T-cell (primary cell): ENCODE measurements at regions not wholly inside any gene's neighbourhood (a gene's known extent, or its start where the extent isn't known, plus 50 kb on each side); places are given as distances from the start of the nearest gene placed in this dataset.

Source experiments
- ATAC-seq, 4 experiments: fragments of 200-7000 bp in 3 of 4; fragments of 150-1000 bp in 1 of 4; cut with Tn5 transposase; replicated peaks in 1 of 4; 1 replicate in 3 of 4; 2 replicates in 1 of 4; pipeline ENCODE4 v1.10.0; 2021; ENCODE audit warnings: moderate library complexity in 3 of 4, mild to moderate bottlenecking in 2 of 4, moderate number of reproducible peaks in 1 of 4
- CTCF ChIA-PET, 2 donors: fragments of 300-600 bp; sonication (Branson Sonifier 250); formaldehyde crosslinking; loops; one replicate each; lab custom pipeline; 2022; ENCODE audit warnings: antibody characterized with exemption in 2 of 2; lab: Charles Lee
- POLR2A ChIA-PET, 2 donors: fragments of 300-600 bp; sonication (Branson Sonifier 250); formaldehyde crosslinking; loops; one replicate each; lab custom pipeline; 2022; ENCODE audit warnings: antibody characterized with exemption in 2 of 2; lab: Charles Lee
- DNase-seq, 35 experiments: peaks; one replicate each; pipeline versions ENCODE4 v3.0.0 to v3.0.0-alpha.2; 2013 to 2023
- H3K27ac ChIP-seq: one replicate; pipeline ENCODE4 v1.5.1; 2013; ENCODE audit warnings: low read length
- H3K27me3 ChIP-seq, 2 experiments: replicated peaks in 1 of 2; 1 replicate in 1 of 2; 2 replicates in 1 of 2; pipeline versions ENCODE4 v1.6.1 to v1.7.0; 2013; ENCODE audit warnings: low read length in 1 of 2, mixed read lengths in 1 of 2; ENCODE audit not compliant: control insufficient read depth in 2 of 2, insufficient read depth in 2 of 2; ENCODE audit errors: extremely low read depth in 1 of 2
- H3K36me3 ChIP-seq, 2 donors: 1 replicate in 1 of 2; 2 replicates in 1 of 2; pipeline versions ENCODE4 v1.6.1 to v1.7.0; 2013; ENCODE audit warnings: low read length in 1 of 2; ENCODE audit not compliant: control insufficient read depth in 2 of 2, insufficient read depth in 1 of 2; ENCODE audit errors: extremely low read depth in 1 of 2
- H3K4me1 ChIP-seq, 2 experiments: 1 replicate in 1 of 2; 2 replicates in 1 of 2; pipeline versions ENCODE4 v1.6.1 to v1.7.0; 2013; ENCODE audit warnings: low read length in 2 of 2, mixed read lengths in 1 of 2; ENCODE audit not compliant: insufficient read depth in 2 of 2, control insufficient read depth in 1 of 2; ENCODE audit errors: extremely low read depth in 1 of 2
- H3K4me3 ChIP-seq, 2 donors: 1 replicate in 1 of 2; 2 replicates in 1 of 2; pipeline versions ENCODE4 v1.5.1 to v1.7.0; 2013; ENCODE audit warnings: mild to moderate bottlenecking in 2 of 2, low read length in 1 of 2, moderate library complexity in 1 of 2; ENCODE audit not compliant: control insufficient read depth in 1 of 2; ENCODE audit errors: extremely low read depth in 1 of 2
- H3K9me3 ChIP-seq: 2 replicates; pipeline ENCODE4 v1.7.0; 2013
- H3K27ac Mint-ChIP-seq, 2 donors: one replicate each; pipeline ENCODE4 v1.8.0; 2020 to 2021; ENCODE audit warnings: mild to moderate bottlenecking in 2 of 2, mixed read lengths in 2 of 2
- H3K27me3 Mint-ChIP-seq, 2 donors: one replicate each; pipeline ENCODE4 v1.8.0; 2021 to 2022; ENCODE audit warnings: mixed read lengths in 2 of 2
- H3K36me3 Mint-ChIP-seq: one replicate; pipeline ENCODE4 v1.8.0; 2021; ENCODE audit warnings: mixed read lengths
- H3K4me1 Mint-ChIP-seq, 3 donors: one replicate each; pipeline ENCODE4 v1.8.0; 2020 to 2022; ENCODE audit warnings: mixed read lengths in 3 of 3, mild to moderate bottlenecking in 1 of 3
- H3K4me3 Mint-ChIP-seq, 3 donors: one replicate each; pipeline ENCODE4 v1.8.0; 2020 to 2022; ENCODE audit warnings: mild to moderate bottlenecking in 3 of 3, mixed read lengths in 3 of 3, moderate library complexity in 3 of 3
- H3K9me3 Mint-ChIP-seq, 3 donors: one replicate each; pipeline ENCODE4 v1.8.0; 2020 to 2022; ENCODE audit warnings: mixed read lengths in 3 of 3
- WGBS: methylation state at CpG from one replicate; pipeline ENCODE4 v1.1.5; 2013; ENCODE audit warnings: missing lambda C conversion rate; ENCODE audit not compliant: insufficient coverage; 5-methylcytosine and 5-hydroxymethylcytosine counted together

DNA sequence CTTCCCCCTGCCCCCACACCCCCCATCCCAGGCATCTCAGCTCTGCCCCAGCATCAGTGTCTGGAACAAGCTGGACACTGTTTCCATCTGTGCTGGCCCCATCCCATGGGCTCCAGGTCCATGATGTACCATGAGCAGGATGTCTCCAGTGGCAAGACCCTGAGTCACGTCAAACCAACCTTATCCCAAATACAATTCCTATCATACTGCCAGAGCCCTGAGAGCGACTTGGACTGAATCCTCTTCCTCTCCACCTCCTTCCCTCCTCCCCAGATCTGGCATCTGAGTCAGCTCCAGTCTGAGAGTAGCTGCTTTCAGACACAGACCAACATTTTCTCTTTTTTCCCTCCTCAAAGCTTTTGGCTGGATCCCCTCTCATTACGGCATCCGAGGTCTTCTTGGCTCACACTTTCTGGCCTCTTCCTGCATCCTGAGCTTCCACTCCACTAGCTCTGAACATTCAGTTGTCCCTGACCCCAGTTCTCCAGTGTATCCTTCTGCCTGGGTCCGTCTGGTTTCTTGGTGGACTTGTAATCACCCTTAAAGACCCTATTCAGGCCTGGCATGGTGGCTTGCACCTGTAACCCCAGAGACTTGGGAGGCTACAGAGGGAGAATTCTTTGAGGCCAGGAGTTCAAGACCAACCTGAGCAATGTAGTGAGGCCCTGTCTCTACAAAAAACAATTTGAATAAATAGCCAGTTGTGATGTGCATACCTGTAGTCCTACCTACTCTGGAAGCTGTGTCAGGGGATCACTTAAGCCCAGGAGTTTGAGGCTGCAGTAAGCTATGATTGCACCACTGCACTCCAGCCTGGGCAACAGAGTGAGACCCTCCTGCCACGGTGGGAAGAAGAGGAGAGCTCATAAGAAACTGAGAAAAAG, 68.3 kb downstream of the ACKR3 start:
- H3K4me1 Mint-ChIP-seq: no peaks in the 10 kb centered on the region
- Histone ChIP-seq H3K4me3 (no peak overlapping the region), H3K4me1 (no peaks in the 10 kb centered on the region), H3K36me3 (no peaks in the 10 kb centered on the region), H3K27ac (no peak overlapping the region), H3K9me3 (no peaks in the 10 kb centered on the region), H3K27me3 (peaks cover 0 to 35% of the 10 kb centered on the region in 2 experiments)
- DNase-seq (no peak), ATAC-seq (no peak)
- ChIA-PET CTCF (no interaction called here), POLR2A (no interaction called here)
- no peak overlapping the region for H3K4me3 Mint-ChIP-seq
- H3K27ac Mint-ChIP-seq: peak overlapping the region in 1 of 2 donors; percentile 44
- H3K27me3 Mint-ChIP-seq: peaks cover 12 to 18% of the 10 kb centered on the region in 2 donors
- H3K36me3 Mint-ChIP-seq: no peaks in the 10 kb centered on the region
- WGBS: 43% methylated on average over 6 of the region's 6 CpGs
- H3K9me3 Mint-ChIP-seq: no peaks in the 10 kb centered on the region

DNA sequence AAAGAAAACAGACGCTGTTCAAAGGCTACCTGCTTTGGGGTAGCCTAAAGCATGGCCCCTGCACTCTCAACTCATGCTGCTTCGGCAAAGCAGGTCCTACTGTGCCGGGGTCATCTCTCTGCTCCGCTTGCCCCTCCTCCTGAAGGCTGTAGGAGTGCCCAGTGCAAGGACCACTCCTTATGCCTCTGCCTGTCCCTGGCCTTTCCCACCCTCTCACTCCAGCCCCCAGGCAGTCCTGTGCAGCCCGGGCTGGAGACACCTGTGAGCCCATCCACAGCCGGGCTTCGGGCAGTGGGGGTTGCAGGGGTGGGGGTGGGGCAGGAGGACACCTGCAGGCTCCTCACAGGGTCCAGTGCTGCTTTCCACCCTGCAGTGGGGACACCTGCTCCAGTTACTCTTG, 69.1 kb downstream of the ACKR3 start:
- Histone ChIP-seq H3K27ac (no peak overlapping the region), H3K4me3 (no peak overlapping the region), H3K27me3 (peaks cover 0 to 38% of the 10 kb centered on the region in 2 experiments), H3K36me3 (no peaks in the 10 kb centered on the region), H3K4me1 (no peaks in the 10 kb centered on the region), H3K9me3 (no peaks in the 10 kb centered on the region)
- no peaks in the 10 kb centered on the region for H3K4me1 Mint-ChIP-seq
- no peak overlapping the region for H3K27ac Mint-ChIP-seq
- H3K27me3 Mint-ChIP-seq: peaks cover 9 to 22% of the 10 kb centered on the region in 2 donors
- 89% methylated on average over 4 of the region's 7 CpGs for WGBS
- H3K36me3 Mint-ChIP-seq: no peaks in the 10 kb centered on the region
- POLR2A ChIA-PET: no interaction called here
- CTCF ChIA-PET: no interaction called here
- DNase-seq (no peak), ATAC-seq (no peak)
- no peak overlapping the region for H3K4me3 Mint-ChIP-seq
- no peaks in the 10 kb centered on the region for H3K9me3 Mint-ChIP-seq

DNA sequence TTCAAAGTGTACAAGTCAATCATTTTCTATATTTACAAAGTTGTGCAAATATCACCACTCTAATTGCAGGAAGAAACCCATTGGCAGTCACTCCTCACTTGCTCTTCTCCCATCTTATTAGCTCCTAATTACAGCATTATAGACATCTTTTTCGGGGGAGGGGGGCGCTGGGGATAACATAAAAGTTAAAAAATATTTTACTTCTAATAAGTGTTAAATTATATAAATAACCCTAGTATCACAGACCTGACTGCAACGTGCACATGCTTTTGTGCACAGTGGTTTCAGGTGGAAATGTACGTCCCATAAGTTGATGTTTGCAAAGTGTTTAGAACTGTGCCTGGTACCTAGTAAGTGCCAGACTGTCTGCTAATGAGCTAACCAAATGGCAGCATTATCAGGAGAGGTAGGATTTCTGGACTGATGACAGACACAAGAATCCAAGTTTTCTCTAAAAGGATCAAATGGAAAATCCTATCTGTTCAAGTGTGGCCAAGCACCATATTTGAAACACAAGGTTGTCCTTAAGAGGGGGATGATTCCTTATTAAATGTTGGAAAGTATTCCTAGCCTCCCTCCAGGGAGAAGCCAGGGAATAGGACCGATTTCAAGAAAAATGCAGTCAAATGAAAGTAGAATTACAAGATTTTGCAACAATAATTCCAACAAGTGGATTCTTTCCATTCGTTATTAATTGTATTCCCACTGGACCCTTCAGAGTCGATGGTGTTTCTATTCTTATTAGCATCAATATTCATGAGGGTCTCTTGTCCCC, 70.0 kb downstream of the ACKR3 start:
- ChIA-PET POLR2A (no interaction called here), CTCF (no interaction called here)
- Mint-ChIP-seq H3K36me3 (no peaks in the 10 kb centered on the region), H3K27me3 (peaks cover 9 to 24% of the 10 kb centered on the region in 2 donors), H3K27ac (no peak overlapping the region), H3K9me3 (no peaks in the 10 kb centered on the region), H3K4me3 (no peak overlapping the region), H3K4me1 (no peaks in the 10 kb centered on the region)
- Histone ChIP-seq H3K27ac (no peak overlapping the region), H3K36me3 (no peaks in the 10 kb centered on the region), H3K9me3 (no peaks in the 10 kb centered on the region), H3K27me3 (peaks cover 0 to 41% of the 10 kb centered on the region in 2 experiments), H3K4me1 (no peaks in the 10 kb centered on the region), H3K4me3 (no peak overlapping the region)
- DNase-seq (no peak), ATAC-seq (no peak)
- 88% methylated on average over 1 of the region's 7 CpGs for WGBS

GRCh38 chr2:236641051-236641726, 71.6 kb downstream of the ACKR3 start:
- Histone ChIP-seq H3K4me1 (no peaks in the 10 kb centered on the region), H3K27ac (no peak overlapping the region), H3K4me3 (no peak overlapping the region), H3K27me3 (peaks cover 0 to 39% of the 10 kb centered on the region in 2 experiments), H3K36me3 (no peaks in the 10 kb centered on the region), H3K9me3 (no peaks in the 10 kb centered on the region)
- Mint-ChIP-seq H3K9me3 (no peaks in the 10 kb centered on the region), H3K27ac (no peak overlapping the region), H3K4me1 (no peaks in the 10 kb centered on the region), H3K27me3 (peaks cover 13 to 29% of the 10 kb centered on the region in 2 donors), H3K4me3 (no peak overlapping the region), H3K36me3 (no peaks in the 10 kb centered on the region)
- DNase-seq (no peak), ATAC-seq (no peak)
- CTCF ChIA-PET: no interaction called here
- POLR2A ChIA-PET: no interaction called here
- 88% methylated on average over 13 of the region's 16 CpGs for WGBS

DNA sequence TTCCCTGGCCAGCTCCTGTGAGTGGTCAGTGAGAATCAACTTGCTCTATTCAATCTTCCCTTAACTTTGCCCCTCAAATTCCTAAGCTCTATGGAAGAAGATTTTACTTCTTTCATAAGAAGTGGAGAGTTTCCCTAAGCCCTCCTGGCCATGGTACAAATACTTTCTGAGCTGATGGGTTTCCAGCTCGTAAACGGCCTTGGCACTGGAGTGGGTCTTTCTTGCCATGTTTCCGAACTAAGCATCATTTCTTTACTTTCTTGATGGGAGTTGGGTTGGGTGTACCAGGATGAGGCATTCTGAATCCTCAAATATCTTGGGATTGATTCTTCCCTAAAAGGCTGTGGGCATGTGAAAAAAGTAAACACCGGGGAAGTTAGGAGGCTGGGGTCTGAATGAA, 72.5 kb downstream of the ACKR3 start:
- DNase-seq (no peak), ATAC-seq (no peak)
- Histone ChIP-seq H3K36me3 (no peaks in the 10 kb centered on the region), H3K4me1 (no peaks in the 10 kb centered on the region), H3K27ac (no peak overlapping the region), H3K27me3 (peaks cover 0 to 40% of the 10 kb centered on the region in 2 experiments), H3K4me3 (no peak overlapping the region), H3K9me3 (no peaks in the 10 kb centered on the region)
- POLR2A ChIA-PET: no interaction called here
- Mint-ChIP-seq H3K4me3 (no peak overlapping the region), H3K4me1 (no peaks in the 10 kb centered on the region), H3K9me3 (no peaks in the 10 kb centered on the region), H3K27ac (no peak overlapping the region), H3K27me3 (peaks cover 16 to 33% of the 10 kb centered on the region in 2 donors), H3K36me3 (no peaks in the 10 kb centered on the region)
- CTCF ChIA-PET: no interaction called here
- WGBS: 100% methylated on average over 1 of the region's 4 CpGs

GRCh38 chr2:236642584-236643291, 73.1 kb downstream of the ACKR3 start:
- Histone ChIP-seq H3K4me3 (no peak overlapping the region), H3K36me3 (no peaks in the 10 kb centered on the region), H3K9me3 (no peaks in the 10 kb centered on the region), H3K27me3 (peaks cover 0 to 36% of the 10 kb centered on the region in 2 experiments), H3K27ac (no peak overlapping the region), H3K4me1 (no peaks in the 10 kb centered on the region)
- no peaks in the 10 kb centered on the region for H3K9me3 Mint-ChIP-seq
- DNase-seq (no peak), ATAC-seq (no peak)
- H3K4me3 Mint-ChIP-seq: no peak overlapping the region
- H3K36me3 Mint-ChIP-seq: no peaks in the 10 kb centered on the region
- WGBS: 79% methylated on average over 13 of the region's 23 CpGs
- no peaks in the 10 kb centered on the region for H3K4me1 Mint-ChIP-seq
- CTCF ChIA-PET: no interaction called here
- no peak overlapping the region for H3K27ac Mint-ChIP-seq
- peaks cover 16 to 31% of the 10 kb centered on the region in 2 donors for H3K27me3 Mint-ChIP-seq
- POLR2A ChIA-PET: interaction anchor here in 1 of 2 donors (0.6 kb wide), 1 partner anchor 167 kb away, joined by 3 read pairs; no protein-coding TSS in a partner anchor
